ENCODE measurements at regions not wholly inside any gene's neighbourhood (a gene's known extent, or its start where the extent isn't known, plus 50 kb on each side); places are given as distances from the start of the nearest gene placed in this dataset.

- TF ChIP-seq POLR2A (IDR thresholded peaks at IDR 0.05; ENCODE audit: low read depth, low read length) (no peak), POLR2AphosphoS5 (IDR thresholded peaks at IDR 0.05; ENCODE audit: low read depth, low read length) (no peak)
Observed at GRCh38 chr9:75544815-75545214, 345.7 kb upstream of the PCSK5 start.

All from GM12892 (cell line).